Prostate gland (tissue), 2 donors: ENCODE measurements at regions not wholly inside any gene's neighbourhood (a gene's known extent, or its start where the extent isn't known, plus 50 kb on each side); places are given as distances from the start of the nearest gene placed in this dataset.
"Not testable (repeated sequence)": the region's sequence is repeated elsewhere in the genome, so short reads cannot be mapped to it uniquely, and the experiment has no call there.

ENCODE experiments used
- DNase-seq: peaks from one replicate; pipeline ENCODE4 v3.0.0-alpha.2; 2019; ENCODE audit warnings: low spot score
- H3K27ac ChIP-seq, 2 donors: fragments of 200-600 bp; sonication (generic); 2 replicates each; pipeline ENCODE4 v1.5.1; 2017 to 2019
- H3K27me3 ChIP-seq: fragments of 200-600 bp; sonication (generic); replicated peaks from 2 replicates; pipeline ENCODE4 v1.5.1; 2019; ENCODE audit not compliant: insufficient read depth
- H3K36me3 ChIP-seq, 2 donors: fragments of 200-600 bp; sonication (generic); 1 replicate in 1 of 2; 2 replicates in 1 of 2; pipeline versions ENCODE4 v1.5.1 to v1.8.1; 2017 to 2019
- H3K4me1 ChIP-seq: fragments of 200-600 bp; sonication (generic); replicated peaks from 2 replicates; pipeline ENCODE4 v1.5.1; 2019
- H3K4me3 ChIP-seq, 2 donors: fragments of 200-600 bp; sonication (generic); 2 replicates each; pipeline ENCODE4 v1.5.1; 2017 to 2019
- H3K9me3 ChIP-seq: fragments of 200-600 bp; sonication (generic); 2 replicates; pipeline ENCODE4 v1.5.1; 2017
- CTCF ChIP-seq, 4 experiments: fragments of 200-600 bp in 2 of 4; fragments of 450-650 bp in 2 of 4; sonication (generic) in 2 of 4; IDR thresholded peaks; 1 replicate in 3 of 4; 2 replicates in 1 of 4; pipeline ENCODE4 v1.5.1; 2016 to 2019; ENCODE audit warnings: antibody characterized with exemption in 4 of 4, mild to moderate bottlenecking in 2 of 4, moderate library complexity in 2 of 4
- POLR2A ChIP-seq: fragments of 450-650 bp; IDR thresholded peaks from one replicate; pipeline ENCODE4 v1.6.1; 2016; ENCODE audit warnings: antibody characterized with exemption, mild to moderate bottlenecking
- POLR2AphosphoS5 ChIP-seq: sonication (generic); formaldehyde crosslinking; IDR thresholded peaks from one replicate; pipeline ENCODE4 v1.6.1; 2017; ENCODE audit warnings: antibody characterized with exemption
- WGBS: methylation state at CpG from one replicate; pipeline ENCODE4 v1.1.5; 2018; 5-methylcytosine and 5-hydroxymethylcytosine counted together
- intact Hi-C: fragments of 100-400 bp; cut with DNase I; formaldehyde crosslinking; loops from one replicate; pipeline ENCODE4 v1.14.2; 2022

GRCh38 chr6:4433199-4433598 lies 297.8 kb upstream of the ECI2 start:
- no peaks in the 10 kb centered on the region for H3K27me3 ChIP-seq
- no peaks in the 10 kb centered on the region for H3K36me3 ChIP-seq
- no peak for DNase-seq
- 97% methylated on average over 4 of the region's 4 CpGs for WGBS
- H3K9me3 ChIP-seq, result no peaks in the 10 kb centered on the region
- TF ChIP-seq CTCF (IDR thresholded peaks at IDR 0.05), result no peak
- no peak for TF ChIP-seq POLR2A
- TF ChIP-seq POLR2AphosphoS5, result no peak
- no peaks in the 10 kb centered on the region for H3K4me1 ChIP-seq
- H3K27ac ChIP-seq, result no peak overlapping the region
- intact Hi-C loops, result no loop called here
- H3K4me3 ChIP-seq, result no peak overlapping the region

DNA sequence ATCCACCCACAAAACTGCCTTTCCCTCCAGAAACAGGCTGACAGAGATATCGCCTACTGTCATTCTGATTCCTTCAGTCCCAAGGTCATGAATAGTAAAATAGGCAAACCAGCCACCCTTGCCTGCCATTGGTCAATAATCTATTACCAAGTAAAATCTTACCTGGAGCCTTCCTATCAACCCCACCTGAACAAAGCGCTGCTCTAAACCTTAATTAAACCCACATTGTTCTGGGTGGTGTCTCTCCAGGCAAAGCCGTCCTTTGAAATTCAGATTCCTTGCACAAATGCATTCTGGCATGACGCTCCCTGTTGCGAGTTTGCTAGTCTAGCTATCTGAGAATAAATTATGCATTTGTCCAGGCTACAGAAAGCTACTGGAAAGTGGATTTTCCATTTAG lies 291.6 kb upstream of the ECI2 start:
- Histone ChIP-seq H3K27me3 (no peaks in the 10 kb centered on the region), H3K9me3 (no peaks in the 10 kb centered on the region), H3K27ac (no peak overlapping the region), H3K36me3 (no peaks in the 10 kb centered on the region), H3K4me3 (no peak overlapping the region), H3K4me1 (no peaks in the 10 kb centered on the region)
- intact Hi-C loops, result no loop called here
- no peak for DNase-seq
- TF ChIP-seq POLR2AphosphoS5, result no peak
- WGBS, result 94% methylated on average over 5 of the region's 5 CpGs

DNA sequence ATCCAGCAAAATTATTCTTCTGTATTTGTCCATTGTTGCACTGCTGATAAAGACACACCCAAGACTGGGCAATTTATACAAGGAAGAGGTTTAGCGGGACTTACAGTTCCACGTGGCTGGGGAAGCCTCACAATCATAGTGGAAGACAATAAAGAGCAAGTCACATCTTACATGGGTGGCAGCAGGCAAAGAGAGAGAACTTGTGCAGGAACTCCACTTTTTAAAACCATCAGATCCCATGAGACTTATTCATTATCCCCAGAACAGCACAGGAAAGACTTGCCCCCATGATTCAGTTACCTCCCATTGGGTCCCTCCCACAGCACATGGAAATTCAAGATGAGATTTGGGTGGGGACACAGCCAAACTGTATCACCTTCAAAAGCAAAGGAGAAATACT lies 286.5 kb upstream of the ECI2 start:
- TF ChIP-seq POLR2A (no peak), POLR2AphosphoS5 (no peak), CTCF (IDR thresholded peaks at IDR 0.05) (no peak)
- H3K4me3 ChIP-seq, result no peak overlapping the region
- DNase-seq, result no peak
- intact Hi-C loops, result no loop called here
- no peaks in the 10 kb centered on the region for H3K4me1 ChIP-seq
- H3K36me3 ChIP-seq, result no peaks in the 10 kb centered on the region
- 87% methylated on average over 2 of the region's 2 CpGs for WGBS
- H3K27ac ChIP-seq, result no peak overlapping the region
- H3K9me3 ChIP-seq, result no peaks in the 10 kb centered on the region
- no peaks in the 10 kb centered on the region for H3K27me3 ChIP-seq

DNA sequence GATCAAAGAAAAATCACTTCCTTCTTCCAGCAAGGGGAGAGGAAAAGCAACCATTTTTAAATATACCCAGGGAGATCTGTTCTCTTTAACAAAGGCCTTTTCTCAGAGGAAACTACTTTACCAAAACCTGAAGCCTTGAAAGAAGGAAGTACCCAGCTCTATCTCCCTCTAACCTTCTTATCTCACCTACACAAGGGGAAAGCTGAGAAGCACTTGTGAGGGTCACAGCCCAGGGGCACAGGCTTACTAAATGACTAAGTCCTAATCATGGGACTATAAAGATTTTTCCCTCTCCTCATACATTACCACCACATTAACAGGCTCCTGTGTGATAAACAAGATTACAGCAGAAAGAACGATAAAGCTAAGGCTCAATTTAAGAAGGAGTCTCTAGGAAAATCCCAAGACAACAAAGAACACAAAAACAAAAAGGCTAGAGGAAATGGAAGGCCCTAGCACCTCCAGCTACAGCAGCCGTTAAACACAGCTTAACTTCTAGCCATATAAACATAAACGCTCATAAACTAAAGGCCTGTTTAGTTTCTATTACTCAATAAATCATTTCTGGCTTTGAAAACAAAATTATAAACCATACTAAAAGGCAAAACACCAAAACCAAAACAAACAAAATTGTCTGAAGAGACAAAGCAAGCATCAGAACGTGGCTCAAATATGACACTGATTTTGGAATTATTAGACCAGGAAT lies 284.9 kb upstream of the ECI2 start:
- H3K4me1 ChIP-seq, result no peaks in the 10 kb centered on the region
- intact Hi-C loops, result no loop called here
- no peaks in the 10 kb centered on the region for H3K27me3 ChIP-seq
- TF ChIP-seq CTCF (IDR thresholded peaks at IDR 0.05) (no peak), POLR2A (no peak), POLR2AphosphoS5 (no peak)
- no peaks in the 10 kb centered on the region for H3K9me3 ChIP-seq
- no peak overlapping the region for H3K4me3 ChIP-seq
- WGBS, result 73% methylated on average over 4 of the region's 4 CpGs
- no peak for DNase-seq
- H3K27ac ChIP-seq, result no peak overlapping the region
- no peaks in the 10 kb centered on the region for H3K36me3 ChIP-seq

DNA sequence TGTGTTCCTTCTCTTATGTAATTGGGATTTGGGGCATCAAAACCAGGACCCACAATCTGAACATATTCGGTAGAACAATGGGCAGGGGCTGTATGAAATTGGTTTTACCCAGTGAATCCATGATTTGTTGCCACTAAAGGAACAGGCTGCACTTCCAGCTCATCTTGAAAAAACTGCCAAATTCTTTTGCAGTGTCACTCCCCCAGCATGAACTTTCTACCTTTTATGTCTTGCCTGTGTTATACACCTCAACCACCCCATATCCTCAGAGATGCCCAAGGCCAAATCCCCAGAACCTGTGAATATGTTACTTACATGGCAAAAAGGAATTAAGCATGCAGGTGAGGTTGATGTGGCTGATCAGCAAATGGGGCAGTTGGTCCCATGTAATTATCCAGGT lies 280.2 kb upstream of the ECI2 start:
- intact Hi-C loops, result no loop called here
- Histone ChIP-seq H3K9me3 (no peaks in the 10 kb centered on the region), H3K4me3 (no peak overlapping the region), H3K36me3 (no peaks in the 10 kb centered on the region), H3K27ac (no peak overlapping the region), H3K4me1 (no peaks in the 10 kb centered on the region), H3K27me3 (no peaks in the 10 kb centered on the region)
- 91% methylated on average over 1 of the region's 1 CpG for WGBS
- TF ChIP-seq POLR2AphosphoS5, result no peak
- no peak for TF ChIP-seq CTCF (IDR thresholded peaks at IDR 0.05)
- TF ChIP-seq POLR2A, result no peak
- no peak for DNase-seq

DNA sequence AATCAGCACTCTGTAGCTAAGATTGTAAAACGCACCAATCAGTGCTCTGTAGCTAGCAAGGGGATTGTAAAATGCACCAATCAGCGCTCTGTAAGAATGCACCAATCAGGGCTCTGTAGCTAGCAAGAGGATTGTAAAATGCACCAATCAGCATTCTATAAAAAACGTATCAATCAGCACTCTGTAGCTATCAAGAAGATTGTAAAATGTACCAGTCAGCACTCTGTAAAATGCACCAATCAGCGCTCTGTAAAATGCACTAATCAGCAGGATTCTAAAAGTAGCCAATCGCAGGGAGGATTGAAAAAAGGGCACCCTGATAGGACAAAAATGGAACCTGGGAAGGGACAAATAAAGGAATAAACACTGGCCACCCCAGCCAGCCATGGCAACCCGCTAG lies 278.7 kb upstream of the ECI2 start:
- H3K4me1 ChIP-seq, H3K27me3 ChIP-seq, H3K9me3 ChIP-seq, H3K4me3 ChIP-seq, H3K36me3 ChIP-seq, intact Hi-C loops, DNase-seq, H3K27ac ChIP-seq: not testable (repeated sequence)
- WGBS, result 63% methylated on average over 6 of the region's 6 CpGs
